ENCODE measurements at regions not wholly inside any gene's neighbourhood (a gene's known extent, or its start where the extent isn't known, plus 50 kb on each side); places are given as distances from the start of the nearest gene placed in this dataset.

- intact Hi-C loops (cut with DNase I) = no loop called here
- H3K9me3 ChIP-seq = no peaks in the 10 kb centered on the region
- ATAC-seq = no peak
These were observed 80.0 kb upstream of the STEAP4 start for GRCh38 chr7:88386665-88387156.

GRCh38 chr7:88377434-88377833 lies 70.7 kb upstream of the STEAP4 start:
- no peak for ATAC-seq
- no peak overlapping the region for H3K4me3 ChIP-seq
- WGBS, 4 donors = 35 to 49% (median 42%) methylated on average over 1 of the region's 1 CpG
- H3K27ac ChIP-seq = no peak overlapping the region
- DNase-seq = no peak
- no peaks in the 10 kb centered on the region for H3K27me3 ChIP-seq
- no peak for TF ChIP-seq CTCF (IDR thresholded peaks at IDR 0.05)
- no peak for TF ChIP-seq POLR2A (IDR thresholded peaks at IDR 0.05)
- H3K4me1 ChIP-seq = no peaks in the 10 kb centered on the region
- intact Hi-C loops (cut with DNase I) = no loop called here
- peaks cover 0 to 9% (median 0%) of the 10 kb centered on the region in 12 donors for H3K9me3 ChIP-seq
- no peaks in the 10 kb centered on the region for H3K36me3 ChIP-seq

More at GRCh38 chr7:88386665-88387156, 80.0 kb upstream of the STEAP4 start:
- Histone ChIP-seq H3K4me1 (no peaks in the 10 kb centered on the region), H3K36me3 (no peaks in the 10 kb centered on the region), H3K27me3 (peaks cover 0 to 2% (median 0%) of the 10 kb centered on the region in 9 donors), H3K4me3 (no peak overlapping the region), H3K27ac (no peak overlapping the region)
- DNase-seq = no peak
- 68 to 79% (median 74%) methylated on average over 3 of the region's 3 CpGs for WGBS, 4 donors
- TF ChIP-seq CTCF (IDR thresholded peaks at IDR 0.05) = no peak
- TF ChIP-seq POLR2A (IDR thresholded peaks at IDR 0.05) = no peak

GRCh38 chr7:88368686-88369085 lies 62.0 kb upstream of the STEAP4 start:
- no peak for DNase-seq
- H3K4me3 ChIP-seq = no peak overlapping the region
- ATAC-seq = no peak

GRCh38 chr7:88366845-88367244 lies 60.2 kb upstream of the STEAP4 start:
- no peak for TF ChIP-seq CTCF (IDR thresholded peaks at IDR 0.05)
- TF ChIP-seq POLR2A (IDR thresholded peaks at IDR 0.05) = no peak
- Histone ChIP-seq H3K27me3 (no peaks in the 10 kb centered on the region), H3K9me3 (no peaks in the 10 kb centered on the region), H3K4me3 (no peak overlapping the region), H3K36me3 (no peaks in the 10 kb centered on the region), H3K4me1 (no peaks in the 10 kb centered on the region), H3K27ac (no peak overlapping the region)
- WGBS, 4 donors = 92 to 97% (median 94%) methylated on average over 1 of the region's 1 CpG
- no peak for ATAC-seq
- intact Hi-C loops (cut with DNase I) = no loop called here
- DNase-seq = no peak

More at GRCh38 chr7:88368686-88369085, 62.0 kb upstream of the STEAP4 start:
- TF ChIP-seq POLR2A (IDR thresholded peaks at IDR 0.05) (no peak), CTCF (IDR thresholded peaks at IDR 0.05) (no peak)
- Histone ChIP-seq H3K27me3 (no peaks in the 10 kb centered on the region), H3K4me1 (no peaks in the 10 kb centered on the region), H3K36me3 (no peaks in the 10 kb centered on the region), H3K9me3 (no peaks in the 10 kb centered on the region), H3K27ac (no peak overlapping the region)
- intact Hi-C loops (cut with DNase I) = no loop called here
- WGBS, 4 donors = 86 to 90% (median 89%) methylated on average over 4 of the region's 4 CpGs
